Activated naive CD4-positive, alpha-beta T cell (primary cell): ENCODE measurements at regions not wholly inside any gene's neighbourhood (a gene's known extent, or its start where the extent isn't known, plus 50 kb on each side); places are given as distances from the start of the nearest gene placed in this dataset.
A peak's percentile ranks its signal among the peaks of the same experiment; 100 is the strongest.

Experiments
- DNase-seq, 4 experiments: peaks; one replicate each; lab custom pipeline; 2025; lab: John Stamatoyannopoulos, UW

DNA sequence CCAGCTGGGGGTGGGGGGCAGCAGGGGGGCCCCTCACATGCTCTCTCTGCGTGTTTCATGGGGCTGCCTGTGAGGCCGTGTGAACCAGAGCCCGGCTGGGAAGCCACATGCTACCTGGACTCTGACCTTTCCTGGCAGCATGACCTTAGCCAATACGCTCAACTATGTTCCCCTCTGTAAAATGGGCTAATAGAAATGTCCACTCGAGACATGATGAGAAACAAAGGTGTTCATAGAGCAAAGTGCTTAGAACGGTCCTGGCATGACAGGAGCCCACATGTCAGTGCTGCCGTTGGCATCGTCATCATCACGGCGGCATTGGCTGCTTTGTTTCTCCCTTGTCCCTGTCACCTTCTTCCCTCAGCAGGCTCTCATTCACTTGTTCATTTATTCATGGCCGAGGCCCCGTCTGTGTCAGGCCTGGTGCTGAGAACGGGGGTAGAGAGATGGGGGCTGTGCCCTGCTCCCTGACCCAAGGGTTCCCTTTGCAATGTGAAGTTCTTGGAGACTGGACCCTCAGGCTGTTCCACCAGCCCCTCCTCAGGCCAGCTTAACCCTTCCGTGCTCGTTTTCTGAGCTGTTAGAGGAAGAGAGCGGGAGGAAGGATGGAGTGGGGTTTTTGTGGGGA is 291.4 kb downstream of the SEC14L1 start:
- DNase-seq: no peak

DNA sequence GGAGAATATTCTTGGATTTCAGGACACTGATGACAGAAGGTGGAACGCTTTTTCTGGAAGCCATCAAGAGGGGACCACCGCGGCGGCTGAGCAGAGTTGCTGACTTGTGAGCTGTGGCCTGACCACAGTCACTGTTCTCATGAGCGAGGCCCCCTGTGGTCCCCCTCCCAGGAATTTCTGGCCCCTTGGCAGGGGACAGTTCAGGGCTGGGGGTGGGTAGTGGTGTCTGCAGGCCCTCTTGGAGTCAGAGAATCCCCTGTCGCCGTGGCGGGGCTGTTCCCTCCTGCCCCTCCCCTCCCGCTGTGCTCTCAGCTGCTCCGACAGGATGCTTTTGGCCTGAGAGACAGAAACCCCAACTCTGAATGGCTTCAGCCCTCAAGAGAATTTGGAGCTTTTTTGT is 292.0 kb downstream of the SEC14L1 start:
- peak in 1 of 4 experiments; percentile 24 for DNase-seq

DNA sequence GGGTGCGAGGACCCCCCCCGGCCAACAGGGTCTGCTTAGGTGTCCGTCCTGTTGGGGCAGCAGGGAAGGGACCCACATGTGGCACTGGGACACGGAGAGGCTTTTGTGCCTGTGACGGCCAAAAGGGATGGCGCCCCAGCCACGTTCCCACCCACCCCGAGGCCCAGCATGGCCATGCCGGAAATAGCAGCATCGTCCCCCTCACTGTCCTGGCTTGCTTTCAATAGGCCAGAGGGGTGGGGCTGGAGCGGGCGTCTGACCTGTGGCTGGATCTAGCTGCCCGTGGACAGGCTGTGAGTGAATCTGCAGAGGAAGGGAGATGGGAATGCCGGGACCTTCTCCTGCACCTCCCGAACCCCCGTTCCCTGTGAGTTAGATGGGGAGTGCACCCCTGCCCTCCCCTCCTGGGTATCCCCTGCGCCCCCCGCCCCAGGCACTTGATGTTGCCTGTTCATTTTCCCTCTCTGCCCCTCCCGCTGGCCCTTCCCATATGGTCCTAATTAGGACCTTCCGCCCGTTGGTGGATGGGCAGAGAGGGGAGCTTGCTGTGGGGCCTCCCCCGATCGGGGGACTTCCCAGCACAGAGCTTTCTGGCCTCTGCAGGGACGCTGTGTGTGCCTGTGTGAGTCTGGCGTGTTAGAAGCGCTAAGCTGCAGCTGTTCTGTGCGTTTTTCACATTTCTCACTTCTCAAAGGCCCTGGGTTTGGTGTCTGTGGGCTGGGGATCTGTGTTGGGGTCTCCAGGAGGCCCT is 292.8 kb downstream of the SEC14L1 start:
- DNase-seq: no peak

DNA sequence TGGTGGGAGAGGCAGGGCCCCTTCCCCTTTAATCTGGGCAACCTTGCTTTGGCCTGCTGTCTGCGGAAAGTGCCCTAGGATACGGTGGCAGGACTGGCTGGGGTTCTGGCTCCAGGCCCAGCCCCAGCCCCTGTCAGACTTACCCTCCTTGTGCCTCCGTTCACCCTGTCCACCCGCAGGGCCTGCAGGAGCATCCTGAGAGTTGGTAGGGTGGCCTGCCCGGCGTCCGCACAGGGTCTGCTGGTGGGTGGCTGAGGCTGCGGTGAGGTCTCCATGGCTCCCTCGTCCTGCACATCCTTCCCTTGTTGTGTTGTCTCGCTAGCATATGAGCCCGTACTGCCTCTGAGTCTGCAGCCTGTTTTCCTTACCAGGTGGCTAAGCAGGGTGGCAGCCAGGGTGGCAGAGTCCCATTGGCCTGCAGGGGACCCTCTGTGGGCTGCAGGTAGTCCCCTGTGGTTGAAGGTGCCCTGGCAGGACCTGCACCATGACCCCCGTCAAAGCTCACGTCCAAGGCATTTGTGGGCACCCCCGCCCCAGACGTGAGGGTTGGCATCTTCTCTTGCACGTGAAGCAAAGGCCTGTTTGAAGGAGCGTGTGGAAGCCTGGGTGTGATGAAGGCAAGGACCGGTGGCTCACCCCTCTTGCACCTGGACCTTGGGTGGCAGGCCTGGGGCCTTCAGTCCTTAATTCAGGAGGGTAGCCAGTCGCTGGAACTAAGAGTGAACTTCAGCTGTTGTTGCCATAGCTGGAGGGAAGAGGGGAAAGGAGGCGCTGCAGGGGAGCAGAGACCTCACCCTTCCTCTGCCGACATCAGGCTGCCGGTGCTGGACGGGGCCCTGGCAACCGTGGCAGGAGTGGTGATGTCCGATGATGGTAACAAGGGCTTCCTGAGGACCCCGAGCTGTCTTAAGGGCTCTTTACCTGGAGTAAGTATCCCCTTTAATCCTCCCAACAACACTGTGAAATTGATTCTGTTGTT is 293.7 kb downstream of the SEC14L1 start:
- DNase-seq: no peak

GRCh38 chr17:77435272-77436057 is 294.7 kb downstream of the SEC14L1 start:
- DNase-seq: peak in 2 of 4 experiments; percentile 55 to 58

GRCh38 chr17:77436058-77436442 is 295.3 kb downstream of the SEC14L1 start:
- DNase-seq: no peak

DNA sequence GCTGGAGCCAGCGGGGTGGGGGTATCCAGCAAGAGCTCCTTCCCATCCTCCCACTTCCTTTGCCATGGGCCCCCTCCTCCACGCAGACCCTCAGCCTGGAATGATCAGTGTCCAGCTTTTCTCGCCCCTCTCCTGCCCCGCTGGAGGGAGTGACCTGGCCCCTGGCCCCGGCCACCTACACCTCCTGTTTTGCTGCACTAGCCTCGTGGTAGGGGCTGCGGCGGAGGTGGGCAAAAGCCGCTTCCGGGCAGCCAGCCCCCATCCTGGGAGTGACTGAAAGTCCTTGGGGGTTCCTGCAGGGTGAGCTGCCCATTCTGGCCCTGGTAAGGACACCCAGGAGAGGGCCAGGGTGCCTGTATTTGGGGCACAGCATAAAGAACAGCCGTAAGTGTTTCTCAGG is 295.7 kb downstream of the SEC14L1 start:
- no peak for DNase-seq

- DNase-seq: no peak
These were observed 296.2 kb downstream of the SEC14L1 start for GRCh38 chr17:77437017-77437416.

- DNase-seq: no peak
These were observed 297.0 kb downstream of the SEC14L1 start for GRCh38 chr17:77437747-77438146.

DNA sequence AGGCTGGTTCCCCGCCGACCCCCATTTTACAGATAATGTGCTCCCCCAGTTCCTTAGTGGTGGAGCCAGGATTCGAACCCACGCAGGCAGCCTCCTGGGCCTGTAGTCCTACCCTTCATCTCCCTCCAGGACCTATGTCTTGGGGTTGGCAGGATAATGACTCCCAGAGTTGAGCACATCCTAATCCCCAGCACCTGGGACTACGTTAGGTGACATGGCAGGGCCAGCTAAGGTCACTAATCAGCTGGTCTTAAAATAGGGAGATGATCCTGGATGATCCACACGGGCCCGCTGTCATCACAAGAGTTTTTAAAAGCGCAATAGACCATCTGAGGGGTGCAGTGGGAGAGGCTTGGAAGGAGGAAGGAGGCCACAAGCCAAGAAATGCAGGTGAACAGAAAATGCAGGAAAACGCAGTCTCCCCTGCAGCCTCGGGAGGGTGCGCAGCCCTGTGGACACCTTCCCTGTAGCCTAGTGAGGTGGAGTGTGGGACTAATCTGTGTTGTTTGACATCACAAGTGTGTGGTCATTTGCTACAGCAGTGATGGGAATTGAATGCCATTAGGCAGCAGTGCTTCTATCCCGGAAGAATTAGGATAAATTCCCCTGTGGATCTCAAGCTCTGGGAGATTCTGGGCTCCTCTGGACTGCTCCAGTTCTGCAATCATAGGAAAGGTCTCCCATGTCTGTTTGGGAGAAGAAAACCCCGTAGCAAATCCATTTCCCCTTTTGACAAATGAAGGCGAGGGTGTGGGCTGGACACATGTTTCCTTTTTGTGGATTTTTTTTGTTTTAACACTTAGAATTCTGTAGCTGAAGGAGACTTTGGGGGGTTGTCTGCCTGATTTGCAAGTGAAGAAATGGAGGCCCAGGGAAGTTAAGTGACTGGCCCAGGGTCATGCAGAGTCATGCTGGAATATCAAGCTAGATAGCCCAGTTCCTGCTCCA is 297.7 kb downstream of the SEC14L1 start:
- DNase-seq: no peak

DNA sequence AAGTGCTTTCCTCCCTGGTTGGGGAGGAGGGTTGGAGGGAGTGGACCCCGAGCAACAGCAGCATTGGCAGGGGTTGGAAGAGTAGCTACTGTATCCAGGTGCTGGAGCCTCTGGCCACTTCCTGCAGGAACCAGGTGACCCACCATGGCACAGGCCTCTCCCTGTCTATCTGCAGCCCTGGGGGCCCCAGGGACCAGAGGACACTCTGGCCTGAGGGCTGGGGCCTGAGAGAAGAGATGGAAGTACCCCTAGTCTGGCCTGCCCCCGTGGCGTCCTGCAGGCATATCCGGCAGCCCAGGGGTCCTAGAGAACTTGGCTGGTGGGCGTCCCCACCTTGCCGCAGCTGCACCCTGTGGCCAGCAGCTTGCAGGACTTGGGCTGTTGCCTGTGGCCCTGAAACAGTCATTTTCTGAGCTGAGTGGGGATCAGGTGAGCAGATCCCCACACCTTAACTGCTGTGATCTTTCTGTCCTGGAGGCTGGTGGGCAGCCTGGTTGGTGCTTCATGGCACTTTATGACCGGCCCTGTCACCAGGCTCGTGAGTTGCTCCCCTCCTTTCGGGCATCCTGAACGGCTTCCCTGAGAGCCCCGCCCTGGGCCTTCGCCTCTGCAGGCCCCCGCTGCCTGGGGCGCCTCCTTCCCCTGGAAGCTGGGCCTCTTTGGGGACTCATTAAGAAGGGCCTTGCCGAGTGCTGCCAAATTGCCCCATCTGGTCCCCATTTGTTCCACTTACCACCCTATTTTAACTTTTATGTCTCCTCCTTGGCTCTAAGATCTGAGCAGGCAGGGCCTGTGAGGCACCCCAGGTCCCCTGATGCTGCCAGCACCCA is 298.6 kb downstream of the SEC14L1 start:
- no peak for DNase-seq

DNA sequence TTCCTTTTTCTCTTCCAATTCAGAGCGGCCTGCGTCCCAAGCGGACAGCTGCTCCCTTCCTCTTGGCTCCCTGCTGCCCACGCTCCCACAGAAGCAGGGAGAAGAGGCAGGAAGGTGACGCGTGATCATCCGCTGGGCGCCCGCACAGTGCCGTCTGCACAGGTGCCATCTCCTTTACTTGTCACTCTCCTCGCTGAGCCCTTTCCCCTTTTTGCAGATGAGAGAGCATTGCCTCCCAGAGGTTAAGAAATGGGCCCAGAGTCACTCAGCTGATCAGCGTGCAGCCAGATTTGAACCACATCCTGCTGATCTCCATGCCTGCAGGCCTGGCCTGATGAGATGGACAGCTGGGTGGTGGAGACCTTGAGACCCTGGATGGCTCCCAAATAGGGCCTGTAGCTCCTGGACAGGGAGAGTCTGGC is 299.8 kb downstream of the SEC14L1 start:
- no peak for DNase-seq

GRCh38 chr17:77441130-77441920 is 300.6 kb downstream of the SEC14L1 start:
- peak in 3 of 4 experiments; percentile 39 to 58 (median 48) for DNase-seq

DNA sequence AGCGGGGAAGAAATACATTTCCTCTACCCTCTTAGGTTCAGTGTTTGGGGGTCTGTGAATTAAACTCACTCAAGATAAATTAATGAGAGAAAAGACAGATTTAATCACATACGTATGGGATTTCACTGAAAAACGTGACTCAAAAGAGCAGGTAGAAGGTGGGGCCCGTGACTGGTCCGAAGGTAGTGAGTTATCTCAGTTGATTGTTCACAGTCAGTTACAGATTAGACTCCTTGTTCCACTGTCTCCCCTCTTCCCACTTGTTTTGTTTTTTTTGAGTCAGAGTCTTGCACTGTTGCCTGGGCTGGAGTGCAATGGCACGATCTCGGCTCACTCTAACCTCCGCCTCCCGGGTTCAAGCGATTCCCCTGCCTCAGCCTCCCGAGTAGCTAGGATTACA is 301.2 kb downstream of the SEC14L1 start:
- no peak for DNase-seq

GRCh38 chr17:77442976-77443747 is 302.4 kb downstream of the SEC14L1 start:
- no peak for DNase-seq

- no peak for DNase-seq
These were observed 303.0 kb downstream of the SEC14L1 start for GRCh38 chr17:77443748-77444260.

GRCh38 chr17:77444628-77444983 is 303.8 kb downstream of the SEC14L1 start:
- DNase-seq: no peak
